Thyroid gland (tissue), 4 donors: ENCODE measurements at regions not wholly inside any gene's neighbourhood (a gene's known extent, or its start where the extent isn't known, plus 50 kb on each side); places are given as distances from the start of the nearest gene placed in this dataset.
A peak's percentile ranks its signal among the peaks of the same experiment; 100 is the strongest.
"Not testable (repeated sequence)": the region's sequence is repeated elsewhere in the genome, so short reads cannot be mapped to it uniquely, and the experiment has no call there.

Source experiments
- DNase-seq, 2 donors: peaks; one replicate each; pipeline ENCODE4 v3.0.0-alpha.2; 2019
- H3K27ac ChIP-seq, 3 donors: fragments of 200-600 bp; sonication (generic); 1 replicate in 2 of 3; 2 replicates in 1 of 3; pipeline ENCODE4 v1.5.1; 2016 to 2019; ENCODE audit warnings: mild to moderate bottlenecking in 1 of 3, moderate library complexity in 1 of 3
- H3K27me3 ChIP-seq: fragments of 200-600 bp; sonication (generic); one replicate; pipeline ENCODE4 v1.5.1; 2019
- H3K36me3 ChIP-seq, 2 donors: fragments of 200-600 bp; sonication (generic); one replicate each; pipeline ENCODE4 v1.5.1; 2016 to 2019
- H3K4me1 ChIP-seq, 2 donors: fragments of 200-600 bp; sonication (generic); one replicate each; pipeline ENCODE4 v1.5.1; 2017 to 2019
- H3K4me3 ChIP-seq, 3 donors: fragments of 200-600 bp; sonication (generic); replicated peaks in 1 of 3; 1 replicate in 2 of 3; 2 replicates in 1 of 3; pipeline ENCODE4 v1.5.1; 2016; ENCODE audit warnings: mild to moderate bottlenecking in 1 of 3
- H3K9me3 ChIP-seq: fragments of 200-600 bp; sonication (generic); one replicate; pipeline ENCODE4 v1.5.1; 2017
- POLR2A ChIP-seq, 2 donors: fragments of 450-650 bp; IDR thresholded peaks; one replicate each; pipeline ENCODE4 v1.6.1; 2017; ENCODE audit warnings: antibody characterized with exemption in 2 of 2, mild to moderate bottlenecking in 2 of 2, moderate library complexity in 1 of 2
- WGBS, 2 donors: methylation state at CpG; one replicate each; pipeline ENCODE4 v1.1.5; 2017; 5-methylcytosine and 5-hydroxymethylcytosine counted together
- intact Hi-C: fragments of 100-400 bp; cut with DNase I; formaldehyde crosslinking; loops from one replicate; pipeline ENCODE4 v1.15.1; 2023
- TF ChIP-seq, protein P1 (sequence below), 6 experiments: fragments of 200-600 bp in 3 of 6; fragments of 450-650 bp in 3 of 6; sonication (generic) in 3 of 6; IDR thresholded peaks; one replicate each; pipeline ENCODE4 v1.5.1; 2016 to 2019; ENCODE audit warnings: antibody characterized with exemption in 6 of 6, mild to moderate bottlenecking in 2 of 6, inconsistent platforms in 1 of 6, moderate library complexity in 1 of 6

DNA sequence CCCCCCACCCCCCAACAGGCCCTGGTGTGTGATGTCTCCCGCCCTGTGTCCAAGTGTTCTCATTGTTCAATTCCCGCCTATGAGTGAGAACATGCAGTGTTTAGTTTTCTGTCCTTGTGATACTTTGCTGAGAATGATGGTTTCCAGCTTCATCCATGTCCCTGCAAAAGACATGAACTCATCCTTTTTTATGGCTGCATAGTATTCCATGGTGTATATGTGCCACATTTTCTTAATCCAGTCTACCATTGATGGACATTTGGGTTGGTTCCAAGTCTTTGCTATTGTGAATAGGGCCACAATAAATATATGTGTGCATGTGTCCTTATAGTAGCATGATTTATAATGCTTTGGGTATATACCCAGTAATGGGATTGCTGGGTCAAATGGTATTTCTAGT lies 54.0 kb downstream of the ZCCHC13 start:
- H3K9me3 ChIP-seq, DNase-seq, H3K27me3 ChIP-seq, H3K36me3 ChIP-seq, H3K27ac ChIP-seq, H3K4me1 ChIP-seq, intact Hi-C loops, H3K4me3 ChIP-seq: not testable (repeated sequence)
- WGBS, 2 donors = 94 to 100% methylated on average over 2 of the region's 2 CpGs

DNA sequence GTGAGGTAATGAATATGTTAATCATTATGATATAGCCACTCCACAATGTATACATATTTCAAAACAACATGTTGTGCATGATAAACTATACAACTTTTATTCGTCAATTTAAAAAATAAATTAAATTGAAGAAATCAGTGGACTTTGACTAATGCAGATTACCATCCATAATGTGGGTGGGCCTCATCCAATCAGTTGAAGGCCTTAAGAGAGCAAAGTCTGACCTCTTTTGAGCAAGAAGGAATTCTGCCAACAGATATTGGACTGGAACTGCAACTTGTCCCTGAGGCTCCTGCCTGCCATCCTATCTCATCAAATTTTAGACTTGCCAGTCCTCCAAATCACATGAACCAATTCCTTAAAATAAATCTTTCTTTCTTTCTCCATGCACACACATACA lies 57.4 kb upstream of the SLC16A2 start:
- no peaks in the 10 kb centered on the region for H3K9me3 ChIP-seq
- no peak overlapping the region for H3K4me3 ChIP-seq
- no peak for DNase-seq
- 96 to 100% methylated on average over 1 of the region's 1 CpG for WGBS, 2 donors
- no peaks in the 10 kb centered on the region for H3K27me3 ChIP-seq
- intact Hi-C loops = no loop called here
- no peak overlapping the region for H3K27ac ChIP-seq
- no peaks in the 10 kb centered on the region for H3K36me3 ChIP-seq
- TF ChIP-seq, protein P1, sequence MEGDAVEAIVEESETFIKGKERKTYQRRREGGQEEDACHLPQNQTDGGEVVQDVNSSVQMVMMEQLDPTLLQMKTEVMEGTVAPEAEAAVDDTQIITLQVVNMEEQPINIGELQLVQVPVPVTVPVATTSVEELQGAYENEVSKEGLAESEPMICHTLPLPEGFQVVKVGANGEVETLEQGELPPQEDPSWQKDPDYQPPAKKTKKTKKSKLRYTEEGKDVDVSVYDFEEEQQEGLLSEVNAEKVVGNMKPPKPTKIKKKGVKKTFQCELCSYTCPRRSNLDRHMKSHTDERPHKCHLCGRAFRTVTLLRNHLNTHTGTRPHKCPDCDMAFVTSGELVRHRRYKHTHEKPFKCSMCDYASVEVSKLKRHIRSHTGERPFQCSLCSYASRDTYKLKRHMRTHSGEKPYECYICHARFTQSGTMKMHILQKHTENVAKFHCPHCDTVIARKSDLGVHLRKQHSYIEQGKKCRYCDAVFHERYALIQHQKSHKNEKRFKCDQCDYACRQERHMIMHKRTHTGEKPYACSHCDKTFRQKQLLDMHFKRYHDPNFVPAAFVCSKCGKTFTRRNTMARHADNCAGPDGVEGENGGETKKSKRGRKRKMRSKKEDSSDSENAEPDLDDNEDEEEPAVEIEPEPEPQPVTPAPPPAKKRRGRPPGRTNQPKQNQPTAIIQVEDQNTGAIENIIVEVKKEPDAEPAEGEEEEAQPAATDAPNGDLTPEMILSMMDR (IDR thresholded peaks at IDR 0.05) = no peak
- no peak for TF ChIP-seq POLR2A (IDR thresholded peaks at IDR 0.05)
- no peaks in the 10 kb centered on the region for H3K4me1 ChIP-seq

DNA sequence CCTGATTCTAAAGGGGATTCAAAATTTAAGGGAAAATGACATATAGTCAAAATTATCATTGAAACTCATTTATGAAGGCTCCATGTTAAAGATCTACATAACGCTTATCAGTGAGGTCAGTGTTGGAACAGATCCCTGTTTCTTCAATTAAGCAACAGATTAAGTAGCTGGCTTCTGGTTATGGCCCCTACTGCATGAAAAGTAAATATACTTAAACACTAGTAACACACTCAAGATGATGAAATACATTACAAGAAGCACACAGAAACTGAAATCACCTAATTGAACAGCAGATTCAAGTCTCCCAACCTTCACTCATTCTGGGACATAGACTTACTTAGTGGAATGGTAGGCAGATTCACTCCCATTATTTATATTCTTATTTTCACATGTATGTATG lies 51.6 kb upstream of the SLC16A2 start:
- no peak for TF ChIP-seq POLR2A (IDR thresholded peaks at IDR 0.05)
- TF ChIP-seq, protein P1 (IDR thresholded peaks at IDR 0.05) = no peak
- no peak overlapping the region for H3K27ac ChIP-seq
- 78 to 90% methylated on average over 1 of the region's 1 CpG for WGBS, 2 donors
- H3K9me3 ChIP-seq = no peaks in the 10 kb centered on the region
- no peaks in the 10 kb centered on the region for H3K36me3 ChIP-seq
- no peak overlapping the region for H3K4me3 ChIP-seq
- H3K27me3 ChIP-seq = no peaks in the 10 kb centered on the region
- no peak for DNase-seq
- intact Hi-C loops = no loop called here
- no peaks in the 10 kb centered on the region for H3K4me1 ChIP-seq

DNA sequence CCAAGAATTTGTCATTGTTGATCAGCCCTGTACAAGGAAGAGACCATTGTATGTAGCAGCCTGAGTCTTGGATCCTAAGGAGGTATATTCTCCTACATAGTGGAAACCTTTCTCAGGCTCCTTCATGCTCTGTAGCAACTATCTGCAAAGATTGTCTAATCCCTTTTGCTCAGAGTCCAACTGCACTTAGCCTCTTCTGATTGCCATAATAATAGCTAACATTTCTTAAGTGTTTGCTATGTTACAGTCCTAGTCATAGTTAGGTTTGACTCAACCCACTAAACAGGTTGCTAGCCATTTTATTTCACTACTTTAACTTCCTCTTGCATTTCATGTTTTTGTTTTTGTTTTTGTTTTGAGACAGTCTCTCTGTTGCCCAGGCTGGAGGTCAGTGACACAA lies 50.8 kb upstream of the SLC16A2 start:
- Histone ChIP-seq H3K4me3 (no peak overlapping the region), H3K27me3 (no peaks in the 10 kb centered on the region), H3K4me1 (no peaks in the 10 kb centered on the region), H3K27ac (no peak overlapping the region), H3K9me3 (no peaks in the 10 kb centered on the region), H3K36me3 (no peaks in the 10 kb centered on the region)
- intact Hi-C loops = no loop called here
- DNase-seq = no peak
- TF ChIP-seq, protein P1 (IDR thresholded peaks at IDR 0.05) = no peak
- TF ChIP-seq POLR2A (IDR thresholded peaks at IDR 0.05) = no peak

DNA sequence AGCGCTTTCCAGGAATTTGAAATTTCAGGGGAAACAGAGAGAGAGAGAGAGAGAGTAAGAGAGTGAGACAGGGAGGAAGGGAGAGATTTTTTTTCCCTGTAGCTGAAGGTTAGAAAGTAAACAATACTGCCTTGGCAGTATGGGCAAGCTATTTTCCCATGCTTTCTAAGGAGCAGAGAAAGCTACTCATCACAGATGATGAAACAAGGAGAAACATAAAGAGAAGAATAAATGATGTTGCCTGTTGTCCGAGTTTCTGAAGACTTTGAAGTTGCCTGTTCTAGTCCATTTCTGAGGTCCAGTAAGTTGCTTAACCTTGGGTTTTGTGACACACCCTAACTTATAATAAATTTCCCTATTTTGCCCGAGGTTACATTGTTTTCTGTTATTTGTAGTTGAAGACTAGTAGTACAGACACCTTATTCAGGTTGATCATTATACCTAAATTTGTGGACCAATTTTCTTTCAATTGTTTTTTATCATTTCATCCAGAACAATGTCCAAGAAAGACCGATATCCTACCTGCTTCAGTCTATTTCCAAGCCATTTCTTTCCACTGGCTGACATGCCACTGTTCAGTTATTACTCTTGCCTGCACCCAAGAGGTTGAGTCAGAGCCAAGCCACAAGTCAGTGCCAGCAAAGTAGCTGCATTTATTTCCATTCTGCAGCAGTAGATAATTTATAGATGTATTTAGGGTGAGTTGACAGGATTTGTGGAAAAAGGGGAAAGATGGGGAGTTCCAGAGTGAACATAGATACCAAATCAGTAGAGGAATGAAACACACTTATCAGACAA lies 49.7 kb upstream of the SLC16A2 start:
- TF ChIP-seq, protein P1 (IDR thresholded peaks at IDR 0.05) = no peak
- intact Hi-C loops = no loop called here
- peak in 1 of 2 donors; percentile 14 for DNase-seq
- WGBS, 2 donors = 81 to 90% methylated on average over 4 of the region's 4 CpGs
- Histone ChIP-seq H3K36me3 (no peaks in the 10 kb centered on the region), H3K4me3 (no peak overlapping the region), H3K27me3 (no peaks in the 10 kb centered on the region), H3K9me3 (no peaks in the 10 kb centered on the region), H3K4me1 (no peaks in the 10 kb centered on the region), H3K27ac (no peak overlapping the region)
